Activated CD8-positive, alpha-beta T cell treated with anti-CD3 and anti-CD28 coated beads for 36 hours (primary cell): ENCODE measurements at regions not wholly inside any gene's neighbourhood (a gene's known extent, or its start where the extent isn't known, plus 50 kb on each side); places are given as distances from the start of the nearest gene placed in this dataset.

Experiments
- ATAC-seq: fragments of 200-7000 bp; cut with Tn5 transposase; one replicate; pipeline ENCODE4 v1.10.0; 2021; ENCODE audit warnings: mild to moderate bottlenecking, moderate library complexity
- CTCF ChIA-PET: fragments of 350-600 bp; sonication (Branson Sonifier 250); formaldehyde crosslinking; loops from one replicate; lab custom pipeline; 2021; ENCODE audit warnings: antibody characterized with exemption; lab: Charles Lee
- POLR2A ChIA-PET: fragments of 350-600 bp; sonication (Branson Sonifier 250); formaldehyde crosslinking; loops from one replicate; lab custom pipeline; 2021; ENCODE audit warnings: antibody characterized with exemption; lab: Charles Lee
- DNase-seq: peaks from one replicate; pipeline ENCODE4 v3.0.0-alpha.2; 2020
- H3K27ac Mint-ChIP-seq: one replicate; pipeline ENCODE4 v1.8.0; 2021; ENCODE audit warnings: mild to moderate bottlenecking, mixed read lengths
- H3K27me3 Mint-ChIP-seq: one replicate; pipeline ENCODE4 v1.8.0; 2021; ENCODE audit warnings: mixed read lengths
- H3K36me3 Mint-ChIP-seq: one replicate; pipeline ENCODE4 v1.8.0; 2021; ENCODE audit warnings: low read depth, mixed read lengths
- H3K4me1 Mint-ChIP-seq: one replicate; pipeline ENCODE4 v1.8.0; 2021; ENCODE audit warnings: low read depth, mixed read lengths
- H3K4me3 Mint-ChIP-seq: one replicate; pipeline ENCODE4 v1.8.0; 2021; ENCODE audit warnings: mild to moderate bottlenecking, moderate library complexity, mixed read lengths
- H3K9me3 Mint-ChIP-seq: one replicate; pipeline ENCODE4 v1.8.0; 2021; ENCODE audit warnings: mixed read lengths
- intact Hi-C: fragments of 100-400 bp; cut with micrococcal nuclease; formaldehyde crosslinking; loops from one replicate; pipeline ENCODE4 v1.10.0; 2022
- TF ChIP-seq, protein P1 (sequence below): fragments of 200-600 bp; IDR thresholded peaks from one replicate; pipeline ENCODE4 v1.8.0; 2022; ENCODE audit warnings: antibody characterized with exemption, mild to moderate bottlenecking

DNA sequence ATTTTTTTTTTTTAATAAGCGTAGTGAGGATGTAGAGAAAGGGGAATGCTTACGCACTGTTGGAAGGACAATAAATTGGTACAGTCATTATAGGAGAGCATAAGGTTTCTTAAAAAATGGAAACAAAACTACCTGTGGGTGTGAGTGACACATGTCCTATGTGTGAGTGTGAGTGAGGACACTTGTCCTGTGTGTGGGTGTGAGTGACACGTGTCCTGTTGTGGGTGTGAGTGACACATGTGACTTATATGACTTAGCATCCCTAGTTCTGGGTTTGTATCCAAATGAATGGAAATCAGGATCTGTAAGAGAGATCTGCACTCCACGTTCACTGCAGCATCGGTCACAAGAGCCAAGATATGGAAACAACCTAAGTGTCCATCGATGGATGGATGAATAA, 91.8 kb downstream of the CBLN2 start:
- Mint-ChIP-seq H3K4me1 (no peaks in the 10 kb centered on the region), H3K36me3 (no peaks in the 10 kb centered on the region), H3K9me3 (peaks cover 5% of the 10 kb centered on the region), H3K27me3 (no peaks in the 10 kb centered on the region), H3K4me3 (no peak overlapping the region), H3K27ac (no peak overlapping the region)
- DNase-seq (no peak), ATAC-seq (no peak)
- TF ChIP-seq, protein P1, sequence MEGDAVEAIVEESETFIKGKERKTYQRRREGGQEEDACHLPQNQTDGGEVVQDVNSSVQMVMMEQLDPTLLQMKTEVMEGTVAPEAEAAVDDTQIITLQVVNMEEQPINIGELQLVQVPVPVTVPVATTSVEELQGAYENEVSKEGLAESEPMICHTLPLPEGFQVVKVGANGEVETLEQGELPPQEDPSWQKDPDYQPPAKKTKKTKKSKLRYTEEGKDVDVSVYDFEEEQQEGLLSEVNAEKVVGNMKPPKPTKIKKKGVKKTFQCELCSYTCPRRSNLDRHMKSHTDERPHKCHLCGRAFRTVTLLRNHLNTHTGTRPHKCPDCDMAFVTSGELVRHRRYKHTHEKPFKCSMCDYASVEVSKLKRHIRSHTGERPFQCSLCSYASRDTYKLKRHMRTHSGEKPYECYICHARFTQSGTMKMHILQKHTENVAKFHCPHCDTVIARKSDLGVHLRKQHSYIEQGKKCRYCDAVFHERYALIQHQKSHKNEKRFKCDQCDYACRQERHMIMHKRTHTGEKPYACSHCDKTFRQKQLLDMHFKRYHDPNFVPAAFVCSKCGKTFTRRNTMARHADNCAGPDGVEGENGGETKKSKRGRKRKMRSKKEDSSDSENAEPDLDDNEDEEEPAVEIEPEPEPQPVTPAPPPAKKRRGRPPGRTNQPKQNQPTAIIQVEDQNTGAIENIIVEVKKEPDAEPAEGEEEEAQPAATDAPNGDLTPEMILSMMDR, result no peak
- POLR2A ChIA-PET, result interaction anchor here (0.6 kb wide), 1 partner anchor 120 kb away, joined by 4 read pairs; no protein-coding TSS in a partner anchor
- intact Hi-C loops, result no loop called here
- CTCF ChIA-PET, result no interaction called here

DNA sequence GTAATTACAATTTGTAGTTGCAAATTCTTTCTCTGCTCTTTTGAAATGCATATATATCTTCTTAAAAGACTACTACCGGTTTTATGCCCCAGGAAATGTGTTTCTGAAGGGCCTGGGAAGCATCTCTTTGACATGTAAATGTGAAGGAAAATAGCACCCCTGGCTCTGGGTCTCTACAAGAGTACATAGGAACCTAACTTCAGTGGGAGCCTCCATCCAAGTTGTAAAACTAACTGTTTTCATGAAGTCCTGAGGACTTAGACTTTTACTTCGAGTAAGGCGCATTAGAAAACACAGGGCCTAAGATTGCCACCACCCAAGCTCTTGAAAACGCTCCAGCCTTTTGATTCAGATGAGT, 99.4 kb downstream of the CBLN2 start:
- H3K36me3 Mint-ChIP-seq, result no peaks in the 10 kb centered on the region
- H3K4me1 Mint-ChIP-seq, result no peaks in the 10 kb centered on the region
- H3K27me3 Mint-ChIP-seq, result no peaks in the 10 kb centered on the region
- ChIA-PET CTCF (no interaction called here), POLR2A (no interaction called here)
- no peak overlapping the region for H3K4me3 Mint-ChIP-seq
- TF ChIP-seq, protein P1, result no peak
- peaks cover 5% of the 10 kb centered on the region for H3K9me3 Mint-ChIP-seq
- no peak overlapping the region for H3K27ac Mint-ChIP-seq
- DNase-seq (no peak), ATAC-seq (no peak)
- intact Hi-C loops, result no loop called here

DNA sequence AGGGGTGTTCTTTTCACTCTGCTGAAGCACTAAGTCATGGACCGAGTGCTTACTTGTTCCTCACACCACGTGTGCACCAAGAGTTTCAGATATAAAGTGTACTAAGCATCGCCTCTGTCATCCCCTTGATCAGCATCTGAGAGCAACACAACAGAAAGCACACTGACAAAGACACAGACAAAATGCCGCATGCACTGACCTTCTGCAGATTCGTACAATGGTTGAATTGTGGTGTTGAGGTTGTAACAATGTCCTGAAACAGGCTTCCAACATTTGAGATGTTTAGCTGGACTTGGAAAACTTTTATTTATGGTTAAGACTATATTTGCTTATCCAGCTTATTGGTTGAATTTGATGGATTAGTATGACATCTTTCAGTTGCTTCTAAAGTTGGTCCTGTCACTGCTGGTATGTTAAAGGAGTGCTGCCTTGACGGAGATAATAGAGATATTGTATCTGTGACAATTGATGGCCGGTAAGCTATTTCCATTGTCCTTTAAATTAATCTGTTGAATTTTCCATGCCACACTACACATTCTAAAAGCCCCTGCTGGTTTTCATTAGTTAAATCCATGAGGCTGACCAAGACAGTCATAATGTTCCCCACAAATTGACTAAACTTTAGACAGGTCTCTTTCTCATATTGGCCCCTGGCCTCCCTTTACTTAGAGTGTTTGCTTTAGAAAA, 99.9 kb downstream of the CBLN2 start:
- no peaks in the 10 kb centered on the region for H3K4me1 Mint-ChIP-seq
- no peak overlapping the region for H3K27ac Mint-ChIP-seq
- ChIA-PET POLR2A (no interaction called here), CTCF (no interaction called here)
- DNase-seq, result no peak
- peaks cover 5% of the 10 kb centered on the region for H3K9me3 Mint-ChIP-seq
- no peaks in the 10 kb centered on the region for H3K36me3 Mint-ChIP-seq
- intact Hi-C loops, result no loop called here
- TF ChIP-seq, protein P1, result no peak
- no peaks in the 10 kb centered on the region for H3K27me3 Mint-ChIP-seq
- ATAC-seq, result no peak
- no peak overlapping the region for H3K4me3 Mint-ChIP-seq

DNA sequence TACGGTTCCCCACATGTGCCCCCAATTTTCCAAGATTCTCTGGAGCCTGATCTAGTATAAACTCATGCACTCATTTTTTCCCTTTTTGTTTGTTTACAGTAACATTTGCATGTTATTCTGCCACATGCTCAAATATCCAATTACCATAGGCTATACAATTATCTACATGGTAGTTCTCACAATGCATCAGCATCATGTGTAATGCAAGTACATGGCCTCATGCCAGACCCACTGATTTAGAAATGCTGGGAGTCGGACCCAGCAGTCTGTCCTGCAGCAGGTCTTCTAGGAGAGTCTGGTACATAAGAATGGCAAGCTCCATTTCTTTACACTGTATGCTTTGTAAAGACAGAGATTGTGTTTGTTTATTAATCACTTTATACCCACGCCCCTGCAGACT, 107.7 kb downstream of the CBLN2 start:
- DNase-seq, result no peak
- Mint-ChIP-seq H3K9me3 (no peaks in the 10 kb centered on the region), H3K4me3 (no peak overlapping the region), H3K27me3 (no peaks in the 10 kb centered on the region), H3K27ac (no peak overlapping the region), H3K4me1 (no peaks in the 10 kb centered on the region), H3K36me3 (no peaks in the 10 kb centered on the region)
- no peak for ATAC-seq
- TF ChIP-seq, protein P1, result no peak
- intact Hi-C loops, result no loop called here
- ChIA-PET POLR2A (no interaction called here), CTCF (no interaction called here)

DNA sequence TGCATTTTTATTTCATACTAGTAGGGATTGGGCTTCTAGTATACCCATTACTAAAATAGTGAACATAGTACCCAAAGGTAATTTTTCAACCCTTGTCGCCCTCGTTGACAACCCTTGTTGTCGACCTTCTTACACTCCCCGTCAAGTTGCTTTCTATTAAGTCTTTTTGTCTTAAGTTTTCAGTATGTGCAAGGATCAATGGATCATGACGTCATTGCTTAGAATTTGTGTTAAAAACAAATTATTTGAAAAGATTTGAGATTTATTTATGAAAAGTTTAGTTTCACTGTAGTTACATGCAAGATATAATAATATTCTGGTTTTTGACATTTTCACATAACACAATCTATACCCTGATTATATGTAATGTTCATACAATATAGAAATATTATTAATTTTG, 110.4 kb downstream of the CBLN2 start:
- Mint-ChIP-seq H3K9me3 (peaks cover 2% of the 10 kb centered on the region), H3K36me3 (no peaks in the 10 kb centered on the region), H3K4me3 (no peak overlapping the region), H3K27ac (no peak overlapping the region), H3K27me3 (no peaks in the 10 kb centered on the region), H3K4me1 (no peaks in the 10 kb centered on the region)
- ATAC-seq (no peak), DNase-seq (no peak)
- intact Hi-C loops, result no loop called here
- TF ChIP-seq, protein P1, result no peak
- ChIA-PET POLR2A (no interaction called here), CTCF (no interaction called here)
